ENCODE measurements at regions not wholly inside any gene's neighbourhood (a gene's known extent, or its start where the extent isn't known, plus 50 kb on each side); places are given as distances from the start of the nearest gene placed in this dataset.
A peak's percentile ranks its signal among the peaks of the same experiment; 100 is the strongest.

DNA sequence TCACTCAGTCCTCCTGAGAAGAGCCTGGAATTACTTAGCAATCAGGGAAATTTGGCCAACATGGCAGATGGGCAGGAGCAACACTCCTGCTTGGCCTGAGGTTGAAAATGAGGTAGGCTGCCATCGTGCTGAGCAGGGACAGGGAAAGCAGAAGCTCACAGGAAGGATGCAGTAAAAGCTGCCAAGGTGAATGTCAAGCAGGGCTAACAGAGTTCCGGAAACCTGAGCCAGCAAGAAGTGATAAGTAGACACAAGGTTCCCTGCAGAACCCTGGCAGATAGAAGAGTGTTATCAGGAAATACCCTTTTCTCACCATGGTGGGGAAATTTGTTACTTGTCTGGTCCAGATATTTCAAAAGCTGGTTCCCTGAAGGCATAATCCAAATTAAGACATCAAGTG is 454.3 kb upstream of the MEX3C start (continued):
- TF ChIP-seq, protein P1, sequence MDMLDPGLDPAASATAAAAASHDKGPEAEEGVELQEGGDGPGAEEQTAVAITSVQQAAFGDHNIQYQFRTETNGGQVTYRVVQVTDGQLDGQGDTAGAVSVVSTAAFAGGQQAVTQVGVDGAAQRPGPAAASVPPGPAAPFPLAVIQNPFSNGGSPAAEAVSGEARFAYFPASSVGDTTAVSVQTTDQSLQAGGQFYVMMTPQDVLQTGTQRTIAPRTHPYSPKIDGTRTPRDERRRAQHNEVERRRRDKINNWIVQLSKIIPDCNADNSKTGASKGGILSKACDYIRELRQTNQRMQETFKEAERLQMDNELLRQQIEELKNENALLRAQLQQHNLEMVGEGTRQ (IDR thresholded peaks at IDR 0.05; ENCODE audit: borderline replicate concordance, low read depth, low read length): no peak
- TF ChIP-seq ZNF24 (IDR thresholded peaks at IDR 0.05): no peak
- TF ChIP-seq SMAD1 (IDR thresholded peaks at IDR 0.05; ENCODE audit: low read depth, partially characterized antibody): no peak
- TF ChIP-seq, protein P2, sequence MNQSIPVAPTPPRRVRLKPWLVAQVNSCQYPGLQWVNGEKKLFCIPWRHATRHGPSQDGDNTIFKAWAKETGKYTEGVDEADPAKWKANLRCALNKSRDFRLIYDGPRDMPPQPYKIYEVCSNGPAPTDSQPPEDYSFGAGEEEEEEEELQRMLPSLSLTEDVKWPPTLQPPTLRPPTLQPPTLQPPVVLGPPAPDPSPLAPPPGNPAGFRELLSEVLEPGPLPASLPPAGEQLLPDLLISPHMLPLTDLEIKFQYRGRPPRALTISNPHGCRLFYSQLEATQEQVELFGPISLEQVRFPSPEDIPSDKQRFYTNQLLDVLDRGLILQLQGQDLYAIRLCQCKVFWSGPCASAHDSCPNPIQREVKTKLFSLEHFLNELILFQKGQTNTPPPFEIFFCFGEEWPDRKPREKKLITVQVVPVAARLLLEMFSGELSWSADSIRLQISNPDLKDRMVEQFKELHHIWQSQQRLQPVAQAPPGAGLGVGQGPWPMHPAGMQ (IDR thresholded peaks at IDR 0.05; ENCODE audit: borderline replicate concordance): no peak

DNA sequence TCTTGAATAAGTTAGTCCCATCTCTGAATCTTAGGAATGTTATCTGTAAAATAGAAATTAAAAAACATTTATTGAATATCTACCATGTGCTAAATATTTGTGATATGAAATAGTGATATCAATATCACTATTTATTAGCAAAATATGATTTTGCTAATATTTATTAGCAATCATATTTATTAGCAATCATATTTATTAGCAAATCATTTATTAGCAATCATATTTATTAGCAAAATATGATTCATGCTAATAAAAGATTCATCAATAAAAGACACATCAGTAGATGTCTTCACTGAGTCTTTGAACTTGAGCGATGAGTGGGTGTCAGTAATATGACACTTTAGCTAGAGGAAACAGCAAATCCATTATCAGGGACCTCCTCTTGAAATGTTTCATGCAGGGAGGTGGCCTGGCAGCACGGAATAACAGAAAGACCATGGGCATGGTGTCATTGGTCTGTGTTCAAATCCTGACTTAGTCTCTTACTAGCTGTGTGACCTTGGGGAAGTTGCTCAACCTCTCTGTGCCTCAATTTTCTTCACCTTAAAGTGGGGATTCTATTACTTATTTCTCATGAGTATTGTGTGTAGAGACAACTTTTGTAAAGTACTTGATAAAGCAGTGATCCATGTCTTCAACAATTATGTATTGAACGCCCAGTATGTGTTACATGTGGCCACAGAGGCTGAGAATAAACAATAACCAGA is 456.2 kb upstream of the MEX3C start:
- FAIRE-seq (no peak), ATAC-seq (no peak), DNase-seq (ENCODE audit: low read depth, low spot score) (no peak)
- in situ Hi-C loops (cut with MboI): loop anchor here (25.0 kb wide), 2 partner anchors 1259 to 1734 kb away; no protein-coding TSS in a partner anchor
- ChIA-PET RAD21 (ENCODE audit: unreplicated experiment) (interaction anchor here (0.8 to 1.0 kb wide), 2 partner anchors 15 to 24 kb away, joined by 3 read pairs; no protein-coding TSS in a partner anchor), POLR2A (interaction anchor here (1.5 kb wide), 1 partner anchor 23 kb away, joined by 5 read pairs; no protein-coding TSS in a partner anchor), CTCF (interaction anchor here (0.8 to 1.6 kb wide), 3 partner anchors 23 to 33 kb away, joined by 3 to 6 read pairs (median 4); no protein-coding TSS in a partner anchor), SMC1A (ENCODE audit: uncharacterized antibody, unreplicated experiment) (interaction anchor here (0.7 to 3.6 kb wide), 8 partner anchors 12 to 300 kb away, joined by 3 to 19 read pairs (median 3); no protein-coding TSS in a partner anchor)
- intact Hi-C loops (cut with micrococcal nuclease; ENCODE audit: unreplicated experiment): loop anchor here (10.0 kb wide), 1 partner anchor 741 kb away; no protein-coding TSS in a partner anchor
- no peak overlapping the region for H3K9ac ChIP-seq (ENCODE audit: control insufficient read depth, insufficient read depth, low read length)
- WGBS (ENCODE audit: insufficient coverage, insufficient replicate concordance, low lambda C conversion rate, missing lambda C conversion rate): 52% methylated on average over 3 of the region's 3 CpGs
- H3K4me3 ChIP-seq: no peak overlapping the region
- H3K27ac ChIP-seq (ENCODE audit: control insufficient read depth, insufficient read depth): no peak overlapping the region
- H3K27me3 ChIP-seq (replicated peaks in 1 of 2; ENCODE audit: control insufficient read depth in 2 of 2, insufficient read depth in 2 of 2, low read length in 1 of 2): no peaks in the 10 kb centered on the region
- no peak overlapping the region for H3K4me2 ChIP-seq (ENCODE audit: control insufficient read depth, insufficient read depth)
- H2AFZ ChIP-seq (ENCODE audit: control insufficient read depth, low read depth, low read length): no peak overlapping the region
- H4K20me1 ChIP-seq (ENCODE audit: control insufficient read depth, insufficient read depth): no peaks in the 10 kb centered on the region
- H3K9me3 ChIP-seq (replicated peaks; ENCODE audit: control insufficient read depth, insufficient read depth, low read length): no peaks in the 10 kb centered on the region
- H3K36me3 ChIP-seq (ENCODE audit: control insufficient read depth in 2 of 2, insufficient read depth in 2 of 2, low read length in 1 of 2): no peaks in the 10 kb centered on the region
- no TSS peak for BruUV-seq (replicated peaks)
- no peaks in the 10 kb centered on the region for H3K79me2 ChIP-seq (ENCODE audit: control insufficient read depth, insufficient read depth, low read length)
- peaks cover 14% of the 10 kb centered on the region for H3K4me1 ChIP-seq (ENCODE audit: control insufficient read depth, insufficient read depth, low read length)
- TF ChIP-seq POLR2AphosphoS2 (IDR thresholded peaks at IDR 0.05; ENCODE audit: low read depth, low read length) (no peak), SMAD1 (IDR thresholded peaks at IDR 0.05; ENCODE audit: low read depth, partially characterized antibody) (no peak), SRF (IDR thresholded peaks at IDR 0.05; ENCODE audit: low read depth in 2 of 2, low read length in 2 of 2) (no peak), RUNX3 (IDR thresholded peaks at IDR 0.05; ENCODE audit: low read length) (no peak), SUZ12 (IDR thresholded peaks at IDR 0.05; ENCODE audit: unreplicated experiment) (no peak), MTA2 (IDR thresholded peaks at IDR 0.05; ENCODE audit: low read depth) (no peak), TCF12 (IDR thresholded peaks at IDR 0.05; ENCODE audit: low read depth, low read length) (no peak), RELA (IDR thresholded peaks at IDR 0.05; ENCODE audit: borderline replicate concordance, partially characterized antibody) (no peak), SMARCA5 (IDR thresholded peaks at IDR 0.05) (peak; percentile 83)
- TF ChIP-seq, protein P3, sequence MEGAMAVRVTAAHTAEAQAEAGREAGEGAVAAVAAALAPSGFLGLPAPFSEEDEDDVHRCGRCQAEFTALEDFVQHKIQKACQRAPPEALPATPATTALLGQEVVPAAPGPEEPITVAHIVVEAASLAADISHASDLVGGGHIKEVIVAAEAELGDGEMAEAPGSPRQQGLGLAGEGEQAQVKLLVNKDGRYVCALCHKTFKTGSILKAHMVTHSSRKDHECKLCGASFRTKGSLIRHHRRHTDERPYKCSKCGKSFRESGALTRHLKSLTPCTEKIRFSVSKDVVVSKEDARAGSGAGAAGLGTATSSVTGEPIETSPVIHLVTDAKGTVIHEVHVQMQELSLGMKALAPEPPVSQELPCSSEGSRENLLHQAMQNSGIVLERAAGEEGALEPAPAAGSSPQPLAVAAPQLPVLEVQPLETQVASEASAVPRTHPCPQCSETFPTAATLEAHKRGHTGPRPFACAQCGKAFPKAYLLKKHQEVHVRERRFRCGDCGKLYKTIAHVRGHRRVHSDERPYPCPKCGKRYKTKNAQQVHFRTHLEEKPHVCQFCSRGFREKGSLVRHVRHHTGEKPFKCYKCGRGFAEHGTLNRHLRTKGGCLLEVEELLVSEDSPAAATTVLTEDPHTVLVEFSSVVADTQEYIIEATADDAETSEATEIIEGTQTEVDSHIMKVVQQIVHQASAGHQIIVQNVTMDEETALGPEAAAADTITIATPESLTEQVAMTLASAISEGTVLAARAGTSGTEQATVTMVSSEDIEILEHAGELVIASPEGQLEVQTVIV (IDR thresholded peaks at IDR 0.05; ENCODE audit: borderline replicate concordance, partially characterized antibody): no peak
- TF ChIP-seq, protein P4, sequence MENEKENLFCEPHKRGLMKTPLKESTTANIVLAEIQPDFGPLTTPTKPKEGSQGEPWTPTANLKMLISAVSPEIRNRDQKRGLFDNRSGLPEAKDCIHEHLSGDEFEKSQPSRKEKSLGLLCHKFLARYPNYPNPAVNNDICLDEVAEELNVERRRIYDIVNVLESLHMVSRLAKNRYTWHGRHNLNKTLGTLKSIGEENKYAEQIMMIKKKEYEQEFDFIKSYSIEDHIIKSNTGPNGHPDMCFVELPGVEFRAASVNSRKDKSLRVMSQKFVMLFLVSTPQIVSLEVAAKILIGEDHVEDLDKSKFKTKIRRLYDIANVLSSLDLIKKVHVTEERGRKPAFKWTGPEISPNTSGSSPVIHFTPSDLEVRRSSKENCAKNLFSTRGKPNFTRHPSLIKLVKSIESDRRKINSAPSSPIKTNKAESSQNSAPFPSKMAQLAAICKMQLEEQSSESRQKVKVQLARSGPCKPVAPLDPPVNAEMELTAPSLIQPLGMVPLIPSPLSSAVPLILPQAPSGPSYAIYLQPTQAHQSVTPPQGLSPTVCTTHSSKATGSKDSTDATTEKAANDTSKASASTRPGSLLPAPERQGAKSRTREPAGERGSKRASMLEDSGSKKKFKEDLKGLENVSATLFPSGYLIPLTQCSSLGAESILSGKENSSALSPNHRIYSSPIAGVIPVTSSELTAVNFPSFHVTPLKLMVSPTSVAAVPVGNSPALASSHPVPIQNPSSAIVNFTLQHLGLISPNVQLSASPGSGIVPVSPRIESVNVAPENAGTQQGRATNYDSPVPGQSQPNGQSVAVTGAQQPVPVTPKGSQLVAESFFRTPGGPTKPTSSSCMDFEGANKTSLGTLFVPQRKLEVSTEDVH (IDR thresholded peaks at IDR 0.05; ENCODE audit: low read depth, partially characterized antibody): no peak

All from GM12878 (cell line).